ENCODE measurements at regions not wholly inside any gene's neighbourhood (a gene's known extent, or its start where the extent isn't known, plus 50 kb on each side); places are given as distances from the start of the nearest gene placed in this dataset.

DNA sequence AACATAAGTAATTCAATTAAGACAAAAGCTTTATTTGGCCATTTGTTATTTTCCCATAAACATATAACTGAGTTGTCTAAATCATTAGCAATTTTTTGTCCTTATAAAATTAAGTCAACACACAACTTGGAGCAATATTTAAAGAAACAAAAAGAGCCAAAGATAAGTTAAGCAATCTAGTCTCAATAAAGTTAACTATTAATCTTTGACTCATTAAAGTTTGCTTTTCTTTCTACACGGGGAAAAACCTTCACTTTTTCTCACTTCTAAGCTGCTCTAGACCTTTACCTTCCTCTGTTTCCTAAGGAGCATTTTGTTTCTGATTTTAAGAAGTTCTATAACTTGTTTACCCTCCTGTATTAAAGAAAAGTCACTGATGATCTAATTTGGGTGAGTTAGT is 867.1 kb upstream of the PHF14 start (continued):
- TF ChIP-seq GRHL2 (CRISPR knock-in tag; IDR thresholded peaks at IDR 0.05; ENCODE audit: insufficient replicate concordance, severe bottlenecking) (no peak), TCF7 (CRISPR knock-in tag; IDR thresholded peaks at IDR 0.05; ENCODE audit: low read depth) (no peak), SMAD3 (CRISPR knock-in tag; IDR thresholded peaks at IDR 0.05; ENCODE audit: borderline replicate concordance) (no peak)

DNA sequence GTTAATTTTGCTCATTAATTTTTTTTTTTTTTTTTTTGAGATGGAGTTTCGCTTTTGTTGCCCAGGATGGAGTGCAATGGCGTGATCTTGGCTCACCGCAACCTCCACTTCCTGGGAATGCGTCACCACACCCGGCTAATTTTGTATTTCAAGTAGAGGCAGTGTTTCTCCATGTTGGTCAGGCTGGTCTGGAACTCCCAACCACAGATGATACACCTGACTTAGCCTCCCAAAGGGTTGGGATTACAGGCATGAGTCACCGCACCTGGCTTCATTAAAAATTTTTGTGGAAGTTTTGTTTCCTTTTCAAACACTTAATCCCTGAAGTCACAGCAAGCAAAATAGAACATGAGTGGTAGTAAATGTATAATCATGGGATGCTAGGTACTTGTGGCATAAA is 857.2 kb upstream of the PHF14 start:
- no peak for ATAC-seq
- H3K27ac Mint-ChIP-seq = no peak overlapping the region
- no peak for TF ChIP-seq E2F1 (CRISPR knock-in tag; IDR thresholded peaks at IDR 0.05)
- no peak for TF ChIP-seq TP53 (CRISPR knock-in tag; IDR thresholded peaks at IDR 0.05)
- no peak for TF ChIP-seq ERG (CRISPR knock-in tag; IDR thresholded peaks at IDR 0.05)
- TF ChIP-seq, protein P1, sequence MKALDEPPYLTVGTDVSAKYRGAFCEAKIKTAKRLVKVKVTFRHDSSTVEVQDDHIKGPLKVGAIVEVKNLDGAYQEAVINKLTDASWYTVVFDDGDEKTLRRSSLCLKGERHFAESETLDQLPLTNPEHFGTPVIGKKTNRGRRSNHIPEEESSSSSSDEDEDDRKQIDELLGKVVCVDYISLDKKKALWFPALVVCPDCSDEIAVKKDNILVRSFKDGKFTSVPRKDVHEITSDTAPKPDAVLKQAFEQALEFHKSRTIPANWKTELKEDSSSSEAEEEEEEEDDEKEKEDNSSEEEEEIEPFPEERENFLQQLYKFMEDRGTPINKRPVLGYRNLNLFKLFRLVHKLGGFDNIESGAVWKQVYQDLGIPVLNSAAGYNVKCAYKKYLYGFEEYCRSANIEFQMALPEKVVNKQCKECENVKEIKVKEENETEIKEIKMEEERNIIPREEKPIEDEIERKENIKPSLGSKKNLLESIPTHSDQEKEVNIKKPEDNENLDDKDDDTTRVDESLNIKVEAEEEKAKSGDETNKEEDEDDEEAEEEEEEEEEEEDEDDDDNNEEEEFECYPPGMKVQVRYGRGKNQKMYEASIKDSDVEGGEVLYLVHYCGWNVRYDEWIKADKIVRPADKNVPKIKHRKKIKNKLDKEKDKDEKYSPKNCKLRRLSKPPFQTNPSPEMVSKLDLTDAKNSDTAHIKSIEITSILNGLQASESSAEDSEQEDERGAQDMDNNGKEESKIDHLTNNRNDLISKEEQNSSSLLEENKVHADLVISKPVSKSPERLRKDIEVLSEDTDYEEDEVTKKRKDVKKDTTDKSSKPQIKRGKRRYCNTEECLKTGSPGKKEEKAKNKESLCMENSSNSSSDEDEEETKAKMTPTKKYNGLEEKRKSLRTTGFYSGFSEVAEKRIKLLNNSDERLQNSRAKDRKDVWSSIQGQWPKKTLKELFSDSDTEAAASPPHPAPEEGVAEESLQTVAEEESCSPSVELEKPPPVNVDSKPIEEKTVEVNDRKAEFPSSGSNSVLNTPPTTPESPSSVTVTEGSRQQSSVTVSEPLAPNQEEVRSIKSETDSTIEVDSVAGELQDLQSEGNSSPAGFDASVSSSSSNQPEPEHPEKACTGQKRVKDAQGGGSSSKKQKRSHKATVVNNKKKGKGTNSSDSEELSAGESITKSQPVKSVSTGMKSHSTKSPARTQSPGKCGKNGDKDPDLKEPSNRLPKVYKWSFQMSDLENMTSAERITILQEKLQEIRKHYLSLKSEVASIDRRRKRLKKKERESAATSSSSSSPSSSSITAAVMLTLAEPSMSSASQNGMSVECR (CRISPR knock-in tag; IDR thresholded peaks at IDR 0.05; ENCODE audit: borderline replicate concordance) = no peak
- TF ChIP-seq FOXK1 (CRISPR knock-in tag; IDR thresholded peaks at IDR 0.05) = no peak
- TF ChIP-seq ELF4 (CRISPR knock-in tag; IDR thresholded peaks at IDR 0.05; ENCODE audit: low read depth) = no peak
- no peak for TF ChIP-seq TEAD4 (CRISPR knock-in tag; IDR thresholded peaks at IDR 0.05)
- TF ChIP-seq, protein P2, sequence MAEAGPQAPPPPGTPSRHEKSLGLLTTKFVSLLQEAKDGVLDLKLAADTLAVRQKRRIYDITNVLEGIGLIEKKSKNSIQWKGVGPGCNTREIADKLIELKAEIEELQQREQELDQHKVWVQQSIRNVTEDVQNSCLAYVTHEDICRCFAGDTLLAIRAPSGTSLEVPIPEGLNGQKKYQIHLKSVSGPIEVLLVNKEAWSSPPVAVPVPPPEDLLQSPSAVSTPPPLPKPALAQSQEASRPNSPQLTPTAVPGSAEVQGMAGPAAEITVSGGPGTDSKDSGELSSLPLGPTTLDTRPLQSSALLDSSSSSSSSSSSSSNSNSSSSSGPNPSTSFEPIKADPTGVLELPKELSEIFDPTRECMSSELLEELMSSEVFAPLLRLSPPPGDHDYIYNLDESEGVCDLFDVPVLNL (CRISPR knock-in tag; IDR thresholded peaks at IDR 0.05; ENCODE audit: borderline replicate concordance, low read depth) = no peak
- TF ChIP-seq CREM (CRISPR knock-in tag; IDR thresholded peaks at IDR 0.05) = no peak
- TF ChIP-seq GRHL2 (CRISPR knock-in tag; IDR thresholded peaks at IDR 0.05; ENCODE audit: insufficient replicate concordance, severe bottlenecking) = no peak
- no peak for TF ChIP-seq TEAD1 (CRISPR knock-in tag; IDR thresholded peaks at IDR 0.05)
- TF ChIP-seq, protein P3, sequence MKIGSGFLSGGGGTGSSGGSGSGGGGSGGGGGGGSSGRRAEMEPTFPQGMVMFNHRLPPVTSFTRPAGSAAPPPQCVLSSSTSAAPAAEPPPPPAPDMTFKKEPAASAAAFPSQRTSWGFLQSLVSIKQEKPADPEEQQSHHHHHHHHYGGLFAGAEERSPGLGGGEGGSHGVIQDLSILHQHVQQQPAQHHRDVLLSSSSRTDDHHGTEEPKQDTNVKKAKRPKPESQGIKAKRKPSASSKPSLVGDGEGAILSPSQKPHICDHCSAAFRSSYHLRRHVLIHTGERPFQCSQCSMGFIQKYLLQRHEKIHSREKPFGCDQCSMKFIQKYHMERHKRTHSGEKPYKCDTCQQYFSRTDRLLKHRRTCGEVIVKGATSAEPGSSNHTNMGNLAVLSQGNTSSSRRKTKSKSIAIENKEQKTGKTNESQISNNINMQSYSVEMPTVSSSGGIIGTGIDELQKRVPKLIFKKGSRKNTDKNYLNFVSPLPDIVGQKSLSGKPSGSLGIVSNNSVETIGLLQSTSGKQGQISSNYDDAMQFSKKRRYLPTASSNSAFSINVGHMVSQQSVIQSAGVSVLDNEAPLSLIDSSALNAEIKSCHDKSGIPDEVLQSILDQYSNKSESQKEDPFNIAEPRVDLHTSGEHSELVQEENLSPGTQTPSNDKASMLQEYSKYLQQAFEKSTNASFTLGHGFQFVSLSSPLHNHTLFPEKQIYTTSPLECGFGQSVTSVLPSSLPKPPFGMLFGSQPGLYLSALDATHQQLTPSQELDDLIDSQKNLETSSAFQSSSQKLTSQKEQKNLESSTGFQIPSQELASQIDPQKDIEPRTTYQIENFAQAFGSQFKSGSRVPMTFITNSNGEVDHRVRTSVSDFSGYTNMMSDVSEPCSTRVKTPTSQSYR (CRISPR knock-in tag; IDR thresholded peaks at IDR 0.05) = no peak
- TF ChIP-seq MXD4 (CRISPR knock-in tag; IDR thresholded peaks at IDR 0.05; ENCODE audit: borderline replicate concordance) = no peak
- no peak for TF ChIP-seq ETV6 (CRISPR knock-in tag; IDR thresholded peaks at IDR 0.05)
- POLR2A ChIA-PET = interaction anchor here (0.7 kb wide), 1 partner anchor 12 kb away, joined by 7 read pairs; no protein-coding TSS in a partner anchor
- CTCF ChIA-PET = no interaction called here
- H3K4me3 Mint-ChIP-seq = no peak overlapping the region
- H3K9me3 Mint-ChIP-seq = no peaks in the 10 kb centered on the region
- H3K27me3 Mint-ChIP-seq (ENCODE audit: low read depth) = no peaks in the 10 kb centered on the region
- no peaks in the 10 kb centered on the region for H3K36me3 Mint-ChIP-seq
- peaks cover 11% of the 10 kb centered on the region for H3K4me1 Mint-ChIP-seq
- DNase-seq (ENCODE audit: low spot score) = no peak

All from WTC11 (cell line).